GM12878 (cell line): ENCODE measurements at regions not wholly inside any gene's neighbourhood (a gene's known extent, or its start where the extent isn't known, plus 50 kb on each side); places are given as distances from the start of the nearest gene placed in this dataset.

Source experiments
- BHLHE40 ChIP-seq, 2 experiments: fragments of 450-650 bp in 1 of 2; IDR thresholded peaks; 2 replicates each; pipeline ENCODE4 v1.6.1; 2011 to 2017; ENCODE audit warnings: low read depth in 2 of 2, borderline replicate concordance in 1 of 2, improper control_type of control experiment in 1 of 2, low read length in 1 of 2, mild to moderate bottlenecking in 1 of 2
- CHD4 ChIP-seq: fragments of 200-600 bp; sonication (generic); IDR thresholded peaks from 2 replicates; pipeline ENCODE4 v1.6.1; 2016; ENCODE audit warnings: mild to moderate bottlenecking
- CREB1 ChIP-seq: IDR thresholded peaks from 2 replicates; pipeline ENCODE4 v1.6.1; 2012; ENCODE audit warnings: low read depth, mild to moderate bottlenecking, inconsistent platforms
- CTCF ChIP-seq, 3 experiments: IDR thresholded peaks in 2 of 3; conservative IDR thresholded peaks in 1 of 3; 2 replicates each; pipeline ENCODE4 v1.5.1; 2011; ENCODE audit warnings: low read depth in 3 of 3, low read length in 3 of 3, mild to moderate bottlenecking in 3 of 3, control low read depth in 2 of 3, moderate library complexity in 2 of 3, inconsistent platforms in 1 of 3, mixed read lengths in 1 of 3; ENCODE audit not compliant: control insufficient read depth in 2 of 3, insufficient read depth in 1 of 3; ENCODE audit errors: extremely low read depth in 1 of 3
- GATAD2B ChIP-seq: fragments of 450-650 bp; conservative IDR thresholded peaks from 2 replicates; pipeline ENCODE4 v1.6.1; 2017; ENCODE audit warnings: low read depth, mild to moderate bottlenecking, moderate library complexity
- IKZF2 ChIP-seq, 2 experiments: fragments of 450-650 bp; IDR thresholded peaks; 2 replicates each; pipeline ENCODE4 v1.6.1; 2017; ENCODE audit warnings: mild to moderate bottlenecking in 2 of 2, moderate library complexity in 2 of 2
- MAX ChIP-seq: IDR thresholded peaks from 2 replicates; pipeline ENCODE4 v1.6.1; 2012; ENCODE audit warnings: low read depth, low read length, improper control_type of control experiment
- SMARCA5 ChIP-seq: fragments of 450-650 bp; IDR thresholded peaks from 2 replicates; pipeline ENCODE4 v1.6.1; 2017; ENCODE audit warnings: mild to moderate bottlenecking
- TAF1 ChIP-seq: IDR thresholded peaks from 2 replicates; pipeline ENCODE4 v1.6.1; 2011; ENCODE audit warnings: mild to moderate bottlenecking, low read depth, low read length, borderline replicate concordance

DNA sequence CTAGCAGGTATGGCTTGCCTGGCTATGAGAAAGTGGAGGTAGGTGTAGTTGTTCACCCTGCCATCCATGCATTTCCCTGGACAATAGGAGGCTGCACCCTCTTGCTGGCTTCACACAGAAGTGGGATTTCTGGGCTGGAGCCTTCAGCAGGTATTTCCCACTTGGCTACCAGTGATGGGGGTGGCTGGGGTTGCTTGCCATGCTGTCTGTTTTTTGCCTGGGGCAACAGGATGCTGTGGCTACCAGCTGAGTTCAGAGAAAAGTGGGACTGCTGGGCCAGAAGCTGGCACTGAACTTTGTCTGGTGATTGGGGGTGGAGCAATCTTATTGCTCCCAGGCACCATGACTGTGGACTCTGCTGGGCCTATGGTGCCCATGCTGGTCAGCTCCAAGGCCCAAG lies 299.6 kb downstream of the FAM170A start:
- TF ChIP-seq BHLHE40 (IDR thresholded peaks at IDR 0.05; ENCODE audit: borderline replicate concordance in 1 of 2, low read depth in 2 of 2, low read length in 1 of 2) (no peak), IKZF2 (IDR thresholded peaks at IDR 0.05) (no peak), CHD4 (no peak), CTCF (IDR thresholded peaks at IDR 0.05 in 2 of 3, conservative IDR thresholded peaks at IDR 0.05 in 1 of 3; ENCODE audit: control insufficient read depth in 2 of 3, extremely low read depth in 1 of 3, insufficient read depth in 1 of 3, low read depth in 3 of 3, low read length in 3 of 3) (no peak), SMARCA5 (no peak), MAX (no peak), TAF1 (no peak), GATAD2B (no peak), CREB1 (no peak)
